ENCODE measurements at regions not wholly inside any gene's neighbourhood (a gene's known extent, or its start where the extent isn't known, plus 50 kb on each side); places are given as distances from the start of the nearest gene placed in this dataset.

- TF ChIP-seq, protein P1, sequence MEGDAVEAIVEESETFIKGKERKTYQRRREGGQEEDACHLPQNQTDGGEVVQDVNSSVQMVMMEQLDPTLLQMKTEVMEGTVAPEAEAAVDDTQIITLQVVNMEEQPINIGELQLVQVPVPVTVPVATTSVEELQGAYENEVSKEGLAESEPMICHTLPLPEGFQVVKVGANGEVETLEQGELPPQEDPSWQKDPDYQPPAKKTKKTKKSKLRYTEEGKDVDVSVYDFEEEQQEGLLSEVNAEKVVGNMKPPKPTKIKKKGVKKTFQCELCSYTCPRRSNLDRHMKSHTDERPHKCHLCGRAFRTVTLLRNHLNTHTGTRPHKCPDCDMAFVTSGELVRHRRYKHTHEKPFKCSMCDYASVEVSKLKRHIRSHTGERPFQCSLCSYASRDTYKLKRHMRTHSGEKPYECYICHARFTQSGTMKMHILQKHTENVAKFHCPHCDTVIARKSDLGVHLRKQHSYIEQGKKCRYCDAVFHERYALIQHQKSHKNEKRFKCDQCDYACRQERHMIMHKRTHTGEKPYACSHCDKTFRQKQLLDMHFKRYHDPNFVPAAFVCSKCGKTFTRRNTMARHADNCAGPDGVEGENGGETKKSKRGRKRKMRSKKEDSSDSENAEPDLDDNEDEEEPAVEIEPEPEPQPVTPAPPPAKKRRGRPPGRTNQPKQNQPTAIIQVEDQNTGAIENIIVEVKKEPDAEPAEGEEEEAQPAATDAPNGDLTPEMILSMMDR (IDR thresholded peaks at IDR 0.05), result no peak
- TF ChIP-seq ZFX (IDR thresholded peaks at IDR 0.05; ENCODE audit: borderline replicate concordance), result no peak
Observed at GRCh38 chr4:160836431-160836830, 1327.4 kb downstream of the FSTL5 start.

All from 22Rv1 (cell line).